Liver (tissue), 8 donors: ENCODE measurements at regions not wholly inside any gene's neighbourhood (a gene's known extent, or its start where the extent isn't known, plus 50 kb on each side); places are given as distances from the start of the nearest gene placed in this dataset.
"Not testable (repeated sequence)": the region's sequence is repeated elsewhere in the genome, so short reads cannot be mapped to it uniquely, and the experiment has no call there.

Experiments used
- DNase-seq: peaks from one replicate; pipeline ENCODE4 v3.0.0-alpha.2; 2017; ENCODE audit warnings: low spot score
- H3K27ac ChIP-seq, 2 donors: one replicate each; pipeline ENCODE4 v1.7.0; 2013; ENCODE audit warnings: inconsistent platforms in 2 of 2, low read length in 2 of 2, control low read depth in 1 of 2, low read depth in 1 of 2, mild to moderate bottlenecking in 1 of 2
- H3K27me3 ChIP-seq, 4 donors: one replicate each; pipeline versions ENCODE4 v1.6.1 to v1.7.0; 2013; ENCODE audit warnings: low read length in 3 of 4, inconsistent platforms in 1 of 4, mild to moderate bottlenecking in 1 of 4, moderate library complexity in 1 of 4; ENCODE audit not compliant: control insufficient read depth in 4 of 4, insufficient read depth in 4 of 4
- H3K36me3 ChIP-seq, 4 donors: one replicate each; pipeline versions ENCODE4 v1.6.1 to v1.7.0; 2013; ENCODE audit warnings: low read length in 3 of 4, mild to moderate bottlenecking in 3 of 4, low read depth in 1 of 4, moderate library complexity in 1 of 4; ENCODE audit not compliant: control insufficient read depth in 4 of 4, insufficient read depth in 3 of 4
- H3K4me1 ChIP-seq, 4 donors: one replicate each; pipeline versions ENCODE4 v1.6.1 to v1.7.0; 2013; ENCODE audit warnings: low read length in 3 of 4, mild to moderate bottlenecking in 3 of 4, moderate library complexity in 1 of 4; ENCODE audit not compliant: control insufficient read depth in 4 of 4, insufficient read depth in 4 of 4
- H3K4me3 ChIP-seq, 3 donors: one replicate each; pipeline versions ENCODE4 v1.6.1 to v1.7.0; 2013; ENCODE audit warnings: low read length in 3 of 3, control low read depth in 1 of 3, low read depth in 1 of 3, mild to moderate bottlenecking in 1 of 3
- H3K9ac ChIP-seq, 2 donors: one replicate each; pipeline ENCODE4 v1.7.0; 2013; ENCODE audit warnings: low read length in 2 of 2, mild to moderate bottlenecking in 2 of 2, moderate library complexity in 2 of 2, control low read depth in 1 of 2, low read depth in 1 of 2
- H3K9me3 ChIP-seq, 4 donors: one replicate each; pipeline versions ENCODE4 v1.6.1 to v1.7.0; 2013; ENCODE audit warnings: low read length in 3 of 4; ENCODE audit not compliant: control insufficient read depth in 4 of 4
- CTCF ChIP-seq: fragments of 150-350 bp; IDR thresholded peaks from 2 replicates; pipeline ENCODE4 v1.5.1; 2017; ENCODE audit warnings: improper control_type of control experiment, low read depth, low read length; ENCODE audit not compliant: missing input control
- EGR1 ChIP-seq, 2 donors: IDR thresholded peaks; 2 replicates each; pipeline ENCODE4 v1.6.1; 2016 to 2018; ENCODE audit warnings: antibody characterized with exemption in 2 of 2, low read depth in 2 of 2
- HNF4A ChIP-seq, 2 donors: conservative IDR thresholded peaks; 2 replicates each; pipeline ENCODE4 v1.6.1; 2016; ENCODE audit warnings: antibody characterized with exemption in 2 of 2, mild to moderate bottlenecking in 2 of 2
- NR2F2 ChIP-seq: IDR thresholded peaks from 2 replicates; pipeline ENCODE4 v1.6.1; 2016; ENCODE audit warnings: antibody characterized with exemption
- RAD21 ChIP-seq, 2 donors: IDR thresholded peaks; 2 replicates each; pipeline ENCODE4 v1.6.1; 2016; ENCODE audit warnings: antibody characterized with exemption in 2 of 2, mild to moderate bottlenecking in 2 of 2
- WGBS: extraction: QIAGEN DNeasy Blood & Tissue Kit; methylation state at CpG from one replicate; pipeline ENCODE4 v1.1.7; 2013; 5-methylcytosine and 5-hydroxymethylcytosine counted together
- TF ChIP-seq, protein P1 (sequence below): IDR thresholded peaks from 2 replicates; pipeline ENCODE4 v1.6.1; 2016; ENCODE audit warnings: antibody characterized with exemption
- TF ChIP-seq, protein P2 (sequence below): IDR thresholded peaks from 2 replicates; pipeline ENCODE4 v1.6.1; 2016; ENCODE audit warnings: antibody characterized with exemption
- TF ChIP-seq, protein P3 (sequence below): IDR thresholded peaks from 2 replicates; pipeline ENCODE4 v1.6.1; 2016; ENCODE audit warnings: antibody characterized with exemption, mild to moderate bottlenecking
- donor health status: healthy.
- donor health status: healthy.
- donor health status: healthy.
- donor health status: healthy.
- donor health status: healthy.

GRCh38 chr13:37288057-37288720 is 182.7 kb upstream of the CSNK1A1L start:
- Histone ChIP-seq H3K36me3 (no peaks in the 10 kb centered on the region), H3K4me1 (no peaks in the 10 kb centered on the region), H3K27me3 (peaks cover 0 to 4% (median 1%) of the 10 kb centered on the region in 4 donors), H3K9ac (no peak overlapping the region), H3K4me3 (no peak overlapping the region), H3K9me3 (no peaks in the 10 kb centered on the region), H3K27ac (no peak overlapping the region)
- WGBS: 63% methylated on average over 6 of the region's 6 CpGs
- no peak for TF ChIP-seq CTCF
- TF ChIP-seq, protein P1, sequence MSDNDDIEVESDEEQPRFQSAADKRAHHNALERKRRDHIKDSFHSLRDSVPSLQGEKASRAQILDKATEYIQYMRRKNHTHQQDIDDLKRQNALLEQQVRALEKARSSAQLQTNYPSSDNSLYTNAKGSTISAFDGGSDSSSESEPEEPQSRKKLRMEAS: no peak
- no peak for DNase-seq

GRCh38 chr13:37280231-37280630 is 174.8 kb upstream of the CSNK1A1L start:
- 90% methylated on average over 28 of the region's 28 CpGs for WGBS
- not testable (repeated sequence) for H3K4me3 ChIP-seq, H3K9ac ChIP-seq, H3K27ac ChIP-seq, H3K9me3 ChIP-seq, H3K4me1 ChIP-seq, H3K36me3 ChIP-seq, H3K27me3 ChIP-seq, DNase-seq

DNA sequence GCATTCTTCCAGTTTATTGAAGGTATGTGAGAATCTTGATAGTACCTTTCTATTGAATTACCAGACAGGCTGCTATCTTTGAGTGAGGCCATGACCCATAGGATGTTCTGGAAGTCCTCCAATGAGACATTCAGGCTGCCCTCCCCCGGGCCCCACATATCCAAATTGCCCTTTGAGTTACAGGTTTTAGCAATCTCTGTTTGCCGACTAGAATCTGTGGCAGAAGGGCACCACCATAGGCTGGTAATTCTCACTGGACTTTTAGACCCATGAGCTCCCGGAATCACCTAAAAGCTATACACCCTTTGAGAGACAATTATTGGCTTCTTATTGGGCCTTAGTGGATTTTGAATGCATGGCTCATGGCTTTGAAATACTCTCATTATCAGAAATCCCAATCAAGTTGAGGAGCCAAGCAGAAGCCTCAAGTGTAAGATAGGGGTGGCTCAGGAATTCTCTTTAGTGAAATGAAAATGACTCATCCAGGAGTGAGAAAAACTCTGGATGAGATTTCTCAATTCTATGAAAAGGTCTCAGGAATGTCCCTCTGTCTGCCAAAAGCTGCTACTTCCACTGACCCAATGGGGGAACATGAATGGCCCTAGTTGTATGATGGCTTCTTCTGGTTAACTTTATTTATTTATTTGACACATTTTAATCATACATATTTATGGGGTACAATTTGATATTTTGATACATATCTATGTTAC is 172.1 kb upstream of the CSNK1A1L start:
- peaks cover 0 to 5% (median 2%) of the 10 kb centered on the region in 4 donors for H3K9me3 ChIP-seq
- TF ChIP-seq NR2F2 (no peak), HNF4A (conservative IDR thresholded peaks at IDR 0.05) (peak in 1 of 2 donors; percentile 20)
- no peak for DNase-seq
- H3K4me3 ChIP-seq: no peak overlapping the region
- no peaks in the 10 kb centered on the region for H3K4me1 ChIP-seq
- no peak overlapping the region for H3K27ac ChIP-seq
- no peak overlapping the region for H3K9ac ChIP-seq
- 37% methylated on average over 3 of the region's 3 CpGs for WGBS
- no peaks in the 10 kb centered on the region for H3K36me3 ChIP-seq
- no peaks in the 10 kb centered on the region for H3K27me3 ChIP-seq

DNA sequence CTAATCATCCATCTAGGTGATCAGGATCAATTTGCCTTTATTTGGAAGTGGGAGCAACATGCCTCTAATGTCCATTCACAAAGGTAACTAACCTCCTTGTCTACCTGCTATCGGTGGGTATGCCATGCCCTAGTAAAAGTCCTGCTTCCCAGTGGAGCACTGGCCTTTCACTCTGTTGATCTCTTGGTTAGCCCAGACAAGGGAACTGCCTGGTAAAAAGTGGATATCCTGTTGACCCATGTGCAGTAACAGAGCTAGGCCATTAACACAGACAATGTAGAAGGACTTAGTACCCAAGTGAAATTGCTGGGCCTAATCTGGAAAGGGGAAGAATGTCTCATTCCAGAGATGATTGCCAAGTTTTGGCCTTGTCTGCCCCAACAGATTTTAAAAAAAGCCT is 171.5 kb upstream of the CSNK1A1L start:
- TF ChIP-seq NR2F2 (no peak), RAD21 (IDR thresholded peaks at IDR 0.05) (no peak), EGR1 (IDR thresholded peaks at IDR 0.05; ENCODE audit: low read depth in 2 of 2) (no peak), HNF4A (conservative IDR thresholded peaks at IDR 0.05) (no peak)
- TF ChIP-seq, protein P2, sequence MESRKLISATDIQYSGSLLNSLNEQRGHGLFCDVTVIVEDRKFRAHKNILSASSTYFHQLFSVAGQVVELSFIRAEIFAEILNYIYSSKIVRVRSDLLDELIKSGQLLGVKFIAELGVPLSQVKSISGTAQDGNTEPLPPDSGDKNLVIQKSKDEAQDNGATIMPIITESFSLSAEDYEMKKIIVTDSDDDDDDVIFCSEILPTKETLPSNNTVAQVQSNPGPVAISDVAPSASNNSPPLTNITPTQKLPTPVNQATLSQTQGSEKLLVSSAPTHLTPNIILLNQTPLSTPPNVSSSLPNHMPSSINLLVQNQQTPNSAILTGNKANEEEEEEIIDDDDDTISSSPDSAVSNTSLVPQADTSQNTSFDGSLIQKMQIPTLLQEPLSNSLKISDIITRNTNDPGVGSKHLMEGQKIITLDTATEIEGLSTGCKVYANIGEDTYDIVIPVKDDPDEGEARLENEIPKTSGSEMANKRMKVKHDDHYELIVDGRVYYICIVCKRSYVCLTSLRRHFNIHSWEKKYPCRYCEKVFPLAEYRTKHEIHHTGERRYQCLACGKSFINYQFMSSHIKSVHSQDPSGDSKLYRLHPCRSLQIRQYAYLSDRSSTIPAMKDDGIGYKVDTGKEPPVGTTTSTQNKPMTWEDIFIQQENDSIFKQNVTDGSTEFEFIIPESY: no peak
- TF ChIP-seq, protein P3, sequence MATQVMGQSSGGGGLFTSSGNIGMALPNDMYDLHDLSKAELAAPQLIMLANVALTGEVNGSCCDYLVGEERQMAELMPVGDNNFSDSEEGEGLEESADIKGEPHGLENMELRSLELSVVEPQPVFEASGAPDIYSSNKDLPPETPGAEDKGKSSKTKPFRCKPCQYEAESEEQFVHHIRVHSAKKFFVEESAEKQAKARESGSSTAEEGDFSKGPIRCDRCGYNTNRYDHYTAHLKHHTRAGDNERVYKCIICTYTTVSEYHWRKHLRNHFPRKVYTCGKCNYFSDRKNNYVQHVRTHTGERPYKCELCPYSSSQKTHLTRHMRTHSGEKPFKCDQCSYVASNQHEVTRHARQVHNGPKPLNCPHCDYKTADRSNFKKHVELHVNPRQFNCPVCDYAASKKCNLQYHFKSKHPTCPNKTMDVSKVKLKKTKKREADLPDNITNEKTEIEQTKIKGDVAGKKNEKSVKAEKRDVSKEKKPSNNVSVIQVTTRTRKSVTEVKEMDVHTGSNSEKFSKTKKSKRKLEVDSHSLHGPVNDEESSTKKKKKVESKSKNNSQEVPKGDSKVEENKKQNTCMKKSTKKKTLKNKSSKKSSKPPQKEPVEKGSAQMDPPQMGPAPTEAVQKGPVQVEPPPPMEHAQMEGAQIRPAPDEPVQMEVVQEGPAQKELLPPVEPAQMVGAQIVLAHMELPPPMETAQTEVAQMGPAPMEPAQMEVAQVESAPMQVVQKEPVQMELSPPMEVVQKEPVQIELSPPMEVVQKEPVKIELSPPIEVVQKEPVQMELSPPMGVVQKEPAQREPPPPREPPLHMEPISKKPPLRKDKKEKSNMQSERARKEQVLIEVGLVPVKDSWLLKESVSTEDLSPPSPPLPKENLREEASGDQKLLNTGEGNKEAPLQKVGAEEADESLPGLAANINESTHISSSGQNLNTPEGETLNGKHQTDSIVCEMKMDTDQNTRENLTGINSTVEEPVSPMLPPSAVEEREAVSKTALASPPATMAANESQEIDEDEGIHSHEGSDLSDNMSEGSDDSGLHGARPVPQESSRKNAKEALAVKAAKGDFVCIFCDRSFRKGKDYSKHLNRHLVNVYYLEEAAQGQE: no peak
- Histone ChIP-seq H3K27me3 (no peaks in the 10 kb centered on the region), H3K36me3 (no peaks in the 10 kb centered on the region), H3K9me3 (peaks cover 0 to 7% (median 2%) of the 10 kb centered on the region in 4 donors), H3K4me1 (no peaks in the 10 kb centered on the region), H3K27ac (no peak overlapping the region), H3K9ac (no peak overlapping the region), H3K4me3 (no peak overlapping the region)
- DNase-seq: no peak
- whole genome bisulfite sequencing: 100% methylated on average over 1 of the region's 1 CpG
